Mammary epithelial cell (primary cell): ENCODE measurements at regions not wholly inside any gene's neighbourhood (a gene's known extent, or its start where the extent isn't known, plus 50 kb on each side); places are given as distances from the start of the nearest gene placed in this dataset.

Source experiments
- CTCF ChIP-seq, 2 donors: IDR thresholded peaks in 1 of 2; conservative IDR thresholded peaks in 1 of 2; 2 replicates each; pipeline ENCODE4 v1.5.1; 2011 to 2012; ENCODE audit warnings: inconsistent platforms in 2 of 2, low read length in 2 of 2, mild to moderate bottlenecking in 2 of 2, control low read depth in 1 of 2, low read depth in 1 of 2; ENCODE audit not compliant: insufficient read depth in 1 of 2; ENCODE audit errors: extremely low read depth in 1 of 2
- EZH2 ChIP-seq: IDR thresholded peaks from 2 replicates; pipeline ENCODE4 v1.6.1; 2012; ENCODE audit warnings: low read length, inconsistent platforms, borderline replicate concordance

- TF ChIP-seq CTCF (conservative IDR thresholded peaks at IDR 0.05 in 1 of 2, IDR thresholded peaks at IDR 0.05 in 1 of 2; ENCODE audit: extremely low read depth in 1 of 2, insufficient read depth in 1 of 2, low read depth in 1 of 2, low read length in 2 of 2) (no peak), EZH2 (no peak)
These were observed 188.2 kb downstream of the SLCO4C1 start for GRCh38 chr5:102107865-102108264.
